SKM-1 (cell line): ENCODE measurements at regions not wholly inside any gene's neighbourhood (a gene's known extent, or its start where the extent isn't known, plus 50 kb on each side); places are given as distances from the start of the nearest gene placed in this dataset.
"Not testable (repeated sequence)": the region's sequence is repeated elsewhere in the genome, so short reads cannot be mapped to it uniquely, and the experiment has no call there.

ENCODE experiments used
- DNase-seq: peaks from one replicate; lab custom pipeline; 2025; ENCODE audit not compliant: unreplicated experiment; lab: John Stamatoyannopoulos, UW

- not testable (repeated sequence) for DNase-seq
Observed at GRCh38 chr6:134791243-134791843, 158.6 kb downstream of the ALDH8A1 start.

GRCh38 chr6:134787261-134787877 lies 162.5 kb downstream of the ALDH8A1 start:
- no peak for DNase-seq

GRCh38 chr6:134784336-134784735 lies 165.6 kb downstream of the ALDH8A1 start:
- DNase-seq, result no peak

GRCh38 chr6:134778431-134778830 lies 171.5 kb downstream of the ALDH8A1 start:
- no peak for DNase-seq

GRCh38 chr6:134774201-134774638 lies 175.7 kb downstream of the ALDH8A1 start:
- DNase-seq, result no peak

GRCh38 chr6:134772671-134773360 lies 177.1 kb downstream of the ALDH8A1 start:
- no peak for DNase-seq

- no peak for DNase-seq
Observed at GRCh38 chr6:134768931-134769330, 181.0 kb downstream of the ALDH8A1 start.

GRCh38 chr6:134766497-134766896 lies 183.4 kb downstream of the ALDH8A1 start:
- no peak for DNase-seq

- DNase-seq, result no peak
Observed at GRCh38 chr6:134764741-134765140, 185.2 kb downstream of the ALDH8A1 start.

- not testable (repeated sequence) for DNase-seq
Observed at GRCh38 chr6:134763575-134763974, 186.3 kb downstream of the ALDH8A1 start.

- DNase-seq, result no peak
Observed at GRCh38 chr6:134758621-134759020, 191.3 kb downstream of the ALDH8A1 start.

- no peak for DNase-seq
Observed at GRCh38 chr6:134757911-134758361, 192.0 kb downstream of the ALDH8A1 start.

- DNase-seq, result no peak
Observed at GRCh38 chr6:134756374-134757025, 193.4 kb downstream of the ALDH8A1 start.

- no peak for DNase-seq
Observed at GRCh38 chr6:134754013-134754690, 195.7 kb downstream of the ALDH8A1 start.

GRCh38 chr6:134753001-134753400 lies 196.9 kb downstream of the ALDH8A1 start:
- DNase-seq, result no peak

- no peak for DNase-seq
Observed at GRCh38 chr6:134752445-134752844, 197.5 kb downstream of the ALDH8A1 start.

GRCh38 chr6:134750669-134751068 lies 199.2 kb downstream of the ALDH8A1 start:
- no peak for DNase-seq

GRCh38 chr6:134748484-134748883 lies 201.4 kb downstream of the ALDH8A1 start:
- DNase-seq, result no peak

GRCh38 chr6:134747197-134747596 lies 202.7 kb downstream of the ALDH8A1 start:
- not testable (repeated sequence) for DNase-seq

- DNase-seq, result no peak
Observed at GRCh38 chr6:134746140-134746539, 203.8 kb downstream of the ALDH8A1 start.

- DNase-seq, result not testable (repeated sequence)
Observed at GRCh38 chr6:134745192-134745591, 204.7 kb downstream of the ALDH8A1 start.
